ENCODE measurements at regions not wholly inside any gene's neighbourhood (a gene's known extent, or its start where the extent isn't known, plus 50 kb on each side); places are given as distances from the start of the nearest gene placed in this dataset.

DNA sequence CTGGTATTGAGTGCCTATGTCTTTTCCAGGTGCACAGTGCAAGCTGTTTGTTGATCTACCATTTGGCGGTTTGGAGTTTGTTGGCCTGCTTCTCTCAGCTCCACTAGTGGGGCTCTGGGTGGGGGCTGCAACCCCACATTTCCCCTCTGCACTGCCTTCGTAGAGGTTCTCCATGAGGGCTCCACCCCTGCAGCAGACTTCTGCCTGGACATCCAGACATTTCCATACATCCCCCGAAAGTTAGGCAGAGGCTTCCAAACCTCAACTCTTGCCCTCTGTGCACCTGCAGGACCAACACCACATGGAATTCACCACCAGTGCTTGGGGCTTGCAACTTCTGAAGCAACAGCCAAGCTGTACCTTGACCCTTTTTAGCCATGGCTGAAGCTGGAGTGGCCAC is 1024.1 kb downstream of the TMTC2 start:
- TF ChIP-seq CTCF (IDR thresholded peaks at IDR 0.05) = no peak
- TF ChIP-seq POLR2A (IDR thresholded peaks at IDR 0.05) = no peak
